HEK293T (cell line): ENCODE measurements at regions not wholly inside any gene's neighbourhood (a gene's known extent, or its start where the extent isn't known, plus 50 kb on each side); places are given as distances from the start of the nearest gene placed in this dataset.

ENCODE experiments used
- FOXA1 ChIP-seq: fragments of 450-650 bp; IDR thresholded peaks from 2 replicates; pipeline ENCODE4 v1.6.1; 2016; ENCODE audit warnings: mild to moderate bottlenecking
- HDGF ChIP-seq: fragments of 450-650 bp; IDR thresholded peaks from 2 replicates; pipeline ENCODE4 v1.6.1; 2017; ENCODE audit warnings: antibody characterized with exemption, borderline replicate concordance
- LEF1 ChIP-seq: fragments of 450-650 bp; IDR thresholded peaks from 2 replicates; pipeline ENCODE4 v1.6.1; 2017; ENCODE audit warnings: mild to moderate bottlenecking, borderline replicate concordance
- NFRKB ChIP-seq: fragments of 450-650 bp; IDR thresholded peaks from 2 replicates; pipeline ENCODE4 v1.6.1; 2016; ENCODE audit warnings: mild to moderate bottlenecking, moderate library complexity
- SP1 ChIP-seq: fragments of 450-650 bp; IDR thresholded peaks from 2 replicates; pipeline ENCODE4 v1.6.1; 2017
- SUZ12 ChIP-seq: fragments of 450-650 bp; IDR thresholded peaks from 2 replicates; pipeline ENCODE4 v1.6.1; 2016; ENCODE audit warnings: mild to moderate bottlenecking

GRCh38 chr13:74860789-74861188 is 621.2 kb downstream of the TBC1D4 start:
- TF ChIP-seq SUZ12 = no peak
- no peak for TF ChIP-seq SP1
- no peak for TF ChIP-seq HDGF
- no peak for TF ChIP-seq LEF1
- TF ChIP-seq NFRKB = no peak
- no peak for TF ChIP-seq FOXA1
